ENCODE measurements at regions not wholly inside any gene's neighbourhood (a gene's known extent, or its start where the extent isn't known, plus 50 kb on each side); places are given as distances from the start of the nearest gene placed in this dataset.

GRCh38 chr2:120404941-120405758, 59.2 kb downstream of the INHBB start:
- in situ Hi-C loops (cut with MboI; ENCODE audit: low sequenced_read_pairs, unreplicated experiment) = no loop called here
- no peak for TF ChIP-seq CTCF (IDR thresholded peaks at IDR 0.05; ENCODE audit: borderline replicate concordance, control extremely low read depth, extremely low read depth, insufficient read depth, missing control alignments)
- DNase-seq (ENCODE audit: low spot score) = no peak

DNA sequence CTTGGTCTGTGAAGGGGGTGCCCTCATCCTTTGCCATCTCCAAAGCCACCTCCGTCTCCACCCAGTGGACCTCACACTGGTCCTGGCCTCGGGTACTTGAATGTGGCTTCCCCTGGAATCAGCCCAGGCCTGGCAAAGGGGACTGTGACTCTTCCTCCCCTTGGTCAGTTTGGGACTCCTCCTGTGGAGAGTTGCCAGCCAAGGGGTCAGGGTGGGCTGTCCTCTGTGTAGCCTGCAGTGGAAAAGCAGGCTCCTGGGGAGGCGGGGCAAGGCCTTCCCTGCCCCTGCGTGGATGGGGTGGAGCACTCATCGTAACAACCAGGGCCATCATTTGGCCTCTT, 59.8 kb downstream of the INHBB start:
- in situ Hi-C loops (cut with MboI; ENCODE audit: low sequenced_read_pairs, unreplicated experiment) = no loop called here
- no peak for DNase-seq (ENCODE audit: low spot score)
- no peak for TF ChIP-seq CTCF (IDR thresholded peaks at IDR 0.05; ENCODE audit: borderline replicate concordance, control extremely low read depth, extremely low read depth, insufficient read depth, missing control alignments)

DNA sequence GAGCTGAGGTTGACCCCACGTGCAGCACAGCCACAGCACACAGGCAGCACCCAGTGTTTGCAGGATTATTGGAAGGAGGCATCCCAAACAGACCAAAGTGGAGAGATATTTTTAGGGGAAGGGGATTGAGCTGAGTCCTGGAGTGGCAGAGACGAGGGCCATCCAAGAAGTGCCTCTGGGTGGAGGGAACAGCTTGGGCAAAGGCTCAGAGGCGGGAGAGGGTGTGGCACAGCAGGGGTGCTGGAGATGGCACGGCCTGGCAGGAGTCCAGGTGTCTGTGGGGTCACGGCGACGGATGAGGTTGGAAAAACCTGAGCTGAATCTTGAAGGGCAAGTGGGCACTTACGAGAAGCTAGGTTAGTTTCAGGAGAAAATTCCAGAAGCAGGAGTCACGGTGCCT, 60.6 kb downstream of the INHBB start:
- no peak for TF ChIP-seq CTCF (IDR thresholded peaks at IDR 0.05; ENCODE audit: borderline replicate concordance, control extremely low read depth, extremely low read depth, insufficient read depth, missing control alignments)
- in situ Hi-C loops (cut with MboI; ENCODE audit: low sequenced_read_pairs, unreplicated experiment) = no loop called here
- no peak for DNase-seq (ENCODE audit: low spot score)

DNA sequence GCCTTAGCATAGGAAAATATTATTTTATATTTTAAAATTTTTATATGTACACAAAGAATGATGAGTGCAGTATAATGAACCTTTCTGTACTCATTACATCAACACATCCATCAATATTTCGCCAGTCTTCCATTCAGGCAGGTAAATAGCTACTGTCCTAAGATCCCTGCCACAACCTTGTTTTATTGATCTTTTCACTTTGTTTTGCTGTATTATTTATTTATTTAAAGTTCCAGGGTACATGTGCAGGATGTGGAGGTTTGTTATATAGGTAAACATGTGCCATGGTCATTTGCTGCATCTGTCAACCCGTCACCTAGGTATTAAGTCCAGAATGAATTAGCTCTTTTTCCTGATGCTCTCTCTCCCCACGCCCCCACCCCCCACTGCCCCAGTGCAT, 64.6 kb downstream of the INHBB start:
- in situ Hi-C loops (cut with MboI; ENCODE audit: low sequenced_read_pairs, unreplicated experiment) = no loop called here
- TF ChIP-seq CTCF (IDR thresholded peaks at IDR 0.05; ENCODE audit: borderline replicate concordance, control extremely low read depth, extremely low read depth, insufficient read depth, missing control alignments) = no peak
- no peak for DNase-seq (ENCODE audit: low spot score)

DNA sequence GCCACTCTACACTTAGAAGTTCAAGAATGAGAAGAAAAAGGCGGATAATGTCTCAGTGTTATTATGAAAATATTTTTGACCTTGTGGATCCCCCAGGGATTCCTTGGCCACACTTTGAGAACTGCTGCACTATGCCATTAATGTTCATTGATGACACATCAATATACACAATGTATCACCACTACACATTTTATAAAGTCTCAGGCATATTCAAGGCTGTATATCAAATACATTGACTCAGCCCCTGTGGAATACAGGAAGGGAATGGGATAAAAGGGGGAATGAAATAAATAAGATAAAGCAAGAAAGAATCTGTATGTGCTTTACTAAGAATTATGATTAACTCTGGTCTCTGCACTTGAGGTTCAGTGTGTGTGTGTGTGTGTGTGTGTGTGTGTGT, 69.1 kb downstream of the INHBB start:
- in situ Hi-C loops (cut with MboI; ENCODE audit: low sequenced_read_pairs, unreplicated experiment) = no loop called here
- no peak for TF ChIP-seq CTCF (IDR thresholded peaks at IDR 0.05; ENCODE audit: borderline replicate concordance, control extremely low read depth, extremely low read depth, insufficient read depth, missing control alignments)
- no peak for DNase-seq (ENCODE audit: low spot score)

GRCh38 chr2:120415728-120416509, 70.0 kb downstream of the INHBB start:
- in situ Hi-C loops (cut with MboI; ENCODE audit: low sequenced_read_pairs, unreplicated experiment) = no loop called here
- DNase-seq (ENCODE audit: low spot score) = no peak
- no peak for TF ChIP-seq CTCF (IDR thresholded peaks at IDR 0.05; ENCODE audit: borderline replicate concordance, control extremely low read depth, extremely low read depth, insufficient read depth, missing control alignments)
